GDM1 (cell line): ENCODE measurements at regions not wholly inside any gene's neighbourhood (a gene's known extent, or its start where the extent isn't known, plus 50 kb on each side); places are given as distances from the start of the nearest gene placed in this dataset.
"Not testable (repeated sequence)": the region's sequence is repeated elsewhere in the genome, so short reads cannot be mapped to it uniquely, and the experiment has no call there.

Experiments used
- DNase-seq: peaks from one replicate; lab custom pipeline; 2025; lab: John Stamatoyannopoulos, UW

DNA sequence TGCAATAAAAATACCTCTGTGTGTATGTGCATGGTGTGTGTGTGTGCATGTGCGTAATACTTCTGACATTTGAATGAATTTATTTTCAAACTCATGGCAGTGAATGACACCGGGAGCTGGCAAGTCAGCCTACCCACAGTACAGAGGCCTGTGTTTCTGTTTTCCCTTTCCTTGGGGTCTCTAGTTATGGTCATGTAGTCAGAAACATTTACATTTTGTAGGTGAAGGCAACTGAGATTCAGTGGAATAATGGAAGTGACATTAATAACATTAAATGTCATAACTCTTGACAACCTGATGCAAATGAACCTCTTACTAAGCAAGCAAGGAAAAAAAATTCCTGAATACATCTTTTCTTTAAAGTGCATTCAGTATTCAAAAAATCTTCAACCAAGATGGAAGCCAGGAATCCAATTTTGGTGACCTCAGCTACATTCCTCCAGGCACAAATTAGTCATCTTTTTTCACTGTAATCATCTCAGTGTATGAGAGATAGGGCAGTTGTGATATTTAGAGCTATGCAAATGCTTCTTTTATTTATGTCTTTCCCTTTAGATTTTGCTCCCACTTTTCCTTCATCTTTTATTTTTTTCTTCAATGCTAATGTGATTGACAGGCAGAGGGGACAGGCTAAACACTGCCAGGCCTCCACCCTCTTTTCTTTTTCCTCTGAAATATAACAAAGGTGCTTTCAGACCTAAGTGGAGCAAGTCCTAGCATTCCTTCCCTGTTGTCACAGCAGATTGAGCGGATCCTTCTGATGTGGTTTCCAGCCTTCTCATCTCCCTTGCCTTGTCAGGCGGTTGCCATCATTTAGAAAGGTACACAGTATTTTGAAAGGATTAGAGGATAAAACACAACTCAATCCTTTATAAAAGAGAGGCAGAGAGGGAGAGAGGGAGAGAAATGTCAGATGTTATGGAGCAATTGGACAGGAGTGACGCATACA, 569.8 kb upstream of the ADAMTS16 start:
- no peak for DNase-seq

- no peak for DNase-seq
Measured at GRCh38 chr5:4571248-4571948, 568.7 kb upstream of the ADAMTS16 start.

- DNase-seq = no peak
Measured at GRCh38 chr5:4572311-4573100, 567.6 kb upstream of the ADAMTS16 start.

GRCh38 chr5:4575608-4576007, 564.5 kb upstream of the ADAMTS16 start:
- DNase-seq = no peak

- no peak for DNase-seq
Measured at GRCh38 chr5:4576161-4576748, 563.9 kb upstream of the ADAMTS16 start.

GRCh38 chr5:4576908-4577307, 563.2 kb upstream of the ADAMTS16 start:
- no peak for DNase-seq

- no peak for DNase-seq
Measured at GRCh38 chr5:4579679-4580078, 560.5 kb upstream of the ADAMTS16 start.

GRCh38 chr5:4580772-4581171, 559.4 kb upstream of the ADAMTS16 start:
- no peak for DNase-seq

DNA sequence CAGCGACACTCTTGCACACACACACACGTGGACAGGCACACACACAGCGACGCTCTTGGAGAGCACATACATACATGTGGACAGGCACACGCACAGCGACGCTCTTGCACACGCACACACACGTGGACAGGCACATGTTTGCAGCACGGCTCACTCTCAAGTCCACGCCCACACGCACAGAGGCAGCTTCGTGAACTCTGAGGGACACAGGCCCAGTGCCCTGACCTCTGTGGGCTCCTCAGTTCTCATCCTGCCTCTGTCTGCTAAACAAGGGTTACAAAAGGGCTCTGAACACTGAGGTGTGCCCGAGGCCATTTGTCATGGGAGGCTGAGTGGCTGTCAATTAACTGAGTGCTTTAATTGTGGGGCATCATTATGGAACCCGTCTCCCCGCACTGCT, 558.8 kb upstream of the ADAMTS16 start:
- no peak for DNase-seq

DNA sequence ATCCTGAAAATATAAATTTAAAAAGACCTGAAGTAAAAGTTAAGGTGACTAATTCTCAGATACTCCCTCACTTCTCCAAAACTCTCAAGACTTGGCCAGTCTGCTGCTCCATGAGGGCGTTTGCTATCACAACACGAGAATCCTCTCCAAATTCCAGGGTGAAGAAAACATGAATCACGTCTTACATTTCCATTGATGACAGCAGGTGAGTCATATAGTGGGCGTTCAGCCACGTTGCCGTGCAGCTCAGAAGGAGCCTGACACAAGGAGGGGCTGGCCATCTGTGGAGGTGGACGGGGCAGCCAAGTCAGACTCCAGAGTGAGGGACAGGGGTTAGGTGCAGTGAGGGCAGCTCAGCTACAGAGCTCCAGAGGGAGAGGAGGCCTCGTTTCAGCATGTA, 555.1 kb upstream of the ADAMTS16 start:
- no peak for DNase-seq

- no peak for DNase-seq
Measured at GRCh38 chr5:4613440-4613839, 526.7 kb upstream of the ADAMTS16 start.

GRCh38 chr5:4614088-4614487, 526.0 kb upstream of the ADAMTS16 start:
- no peak for DNase-seq

DNA sequence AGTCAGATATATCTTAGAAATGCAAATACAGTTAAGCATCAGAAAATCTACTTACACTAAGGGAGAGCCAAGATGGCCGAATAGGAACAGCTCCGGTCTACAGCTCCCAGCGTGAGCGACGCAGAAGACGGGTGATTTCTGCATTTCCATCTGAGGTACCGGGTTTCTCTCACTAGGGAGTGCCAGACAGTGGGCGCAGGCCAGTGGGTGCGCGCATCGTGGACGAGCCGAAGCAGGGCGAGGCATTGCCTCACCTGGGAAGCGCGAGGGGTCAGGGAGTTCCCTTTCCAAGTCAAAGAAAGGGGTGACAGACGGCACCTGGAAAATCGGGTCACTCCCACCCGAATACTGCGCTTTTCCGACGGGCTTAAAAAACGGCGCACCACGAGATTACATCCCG, 524.8 kb upstream of the ADAMTS16 start:
- not testable (repeated sequence) for DNase-seq

- DNase-seq = no peak
Measured at GRCh38 chr5:4625206-4625896, 514.8 kb upstream of the ADAMTS16 start.

DNA sequence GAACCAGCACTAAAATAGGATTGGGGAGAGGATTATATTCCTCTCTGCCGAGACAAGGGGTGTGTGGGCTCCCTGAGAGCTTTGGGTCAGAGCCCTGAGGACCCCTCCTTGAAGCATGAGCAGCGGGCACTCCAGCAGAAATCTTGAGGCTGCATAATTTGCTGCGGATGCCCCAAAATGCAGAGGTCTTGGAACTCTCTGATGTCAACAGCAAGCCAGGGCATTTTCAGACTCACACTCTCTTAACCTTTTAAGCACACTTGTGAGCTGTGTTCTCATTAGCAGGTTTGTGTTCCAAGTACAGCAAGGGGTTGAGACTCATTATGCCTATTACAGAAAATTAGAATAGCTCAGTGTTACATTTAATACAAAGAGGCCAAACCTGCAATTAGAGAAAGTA, 513.0 kb upstream of the ADAMTS16 start:
- DNase-seq = no peak

GRCh38 chr5:4627929-4628328, 512.2 kb upstream of the ADAMTS16 start:
- DNase-seq = no peak

- DNase-seq = no peak
Measured at GRCh38 chr5:4628645-4629385, 511.3 kb upstream of the ADAMTS16 start.

GRCh38 chr5:4630031-4630430, 510.1 kb upstream of the ADAMTS16 start:
- DNase-seq = no peak

GRCh38 chr5:4634342-4634741, 505.8 kb upstream of the ADAMTS16 start:
- no peak for DNase-seq

DNA sequence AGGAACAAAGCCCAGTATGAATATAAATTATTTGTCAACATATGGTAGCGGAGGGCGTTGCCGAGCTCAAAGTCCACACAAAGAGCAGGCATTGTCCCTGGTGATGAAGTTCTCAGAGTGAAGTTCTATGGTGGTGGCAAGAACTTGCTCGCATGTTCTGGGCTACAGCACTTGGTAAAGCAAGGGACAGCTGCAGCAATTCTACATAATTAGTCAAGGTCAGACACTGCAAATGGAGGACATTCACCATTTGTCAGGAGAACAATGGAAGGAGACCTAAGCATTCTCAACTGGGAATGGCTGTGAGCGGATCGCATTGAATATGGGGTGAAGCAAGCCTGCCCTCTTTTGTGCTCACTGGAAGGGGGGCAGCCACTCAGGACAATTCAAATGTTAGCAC, 503.8 kb upstream of the ADAMTS16 start:
- no peak for DNase-seq

- no peak for DNase-seq
Measured at GRCh38 chr5:4639946-4640345, 500.2 kb upstream of the ADAMTS16 start.
